NCI-H187 treated with DMSO at 0.1 percent for 48 hours (cell line): ENCODE measurements at regions not wholly inside any gene's neighbourhood (a gene's known extent, or its start where the extent isn't known, plus 50 kb on each side); places are given as distances from the start of the nearest gene placed in this dataset.
"Not testable (repeated sequence)": the region's sequence is repeated elsewhere in the genome, so short reads cannot be mapped to it uniquely, and the experiment has no call there.

Experiments
- DNase-seq: peaks from one replicate; lab custom pipeline; 2025; lab: John Stamatoyannopoulos, UW

GRCh38 chr2:225244933-225245332 is 154.6 kb upstream of the NYAP2 start:
- no peak for DNase-seq

GRCh38 chr2:225236769-225237323 is 162.7 kb upstream of the NYAP2 start:
- DNase-seq: no peak

- no peak for DNase-seq
Measured at GRCh38 chr2:225233234-225233633, 166.3 kb upstream of the NYAP2 start.

GRCh38 chr2:225231900-225232299 is 167.6 kb upstream of the NYAP2 start:
- no peak for DNase-seq

GRCh38 chr2:225229346-225229745 is 170.2 kb upstream of the NYAP2 start:
- DNase-seq: not testable (repeated sequence)

GRCh38 chr2:225226441-225226840 is 173.1 kb upstream of the NYAP2 start:
- no peak for DNase-seq

- no peak for DNase-seq
Measured at GRCh38 chr2:225223301-225223700, 176.2 kb upstream of the NYAP2 start.

- DNase-seq: no peak
Measured at GRCh38 chr2:225207471-225207870, 165.2 kb upstream of the DOCK10 start.

- no peak for DNase-seq
Measured at GRCh38 chr2:225207043-225207442, 164.8 kb upstream of the DOCK10 start.

- DNase-seq: no peak
Measured at GRCh38 chr2:225196579-225196978, 154.3 kb upstream of the DOCK10 start.

- no peak for DNase-seq
Measured at GRCh38 chr2:225192869-225193268, 150.6 kb upstream of the DOCK10 start.

GRCh38 chr2:225190987-225191386 is 148.7 kb upstream of the DOCK10 start:
- no peak for DNase-seq

- DNase-seq: no peak
Measured at GRCh38 chr2:225184948-225185347, 142.7 kb upstream of the DOCK10 start.

GRCh38 chr2:225182126-225182525 is 139.9 kb upstream of the DOCK10 start:
- DNase-seq: no peak

- DNase-seq: no peak
Measured at GRCh38 chr2:225177098-225177497, 134.8 kb upstream of the DOCK10 start.

- peak; percentile 34 for DNase-seq
Measured at GRCh38 chr2:225173909-225174308, 131.6 kb upstream of the DOCK10 start.

- no peak for DNase-seq
Measured at GRCh38 chr2:225171350-225171749, 129.1 kb upstream of the DOCK10 start.

GRCh38 chr2:225170162-225170561 is 127.9 kb upstream of the DOCK10 start:
- no peak for DNase-seq

- DNase-seq: no peak
Measured at GRCh38 chr2:225169396-225169795, 127.1 kb upstream of the DOCK10 start.

GRCh38 chr2:225165052-225165451 is 122.8 kb upstream of the DOCK10 start:
- DNase-seq: no peak

GRCh38 chr2:225164401-225165050 is 122.3 kb upstream of the DOCK10 start:
- DNase-seq: no peak

- DNase-seq: no peak
Measured at GRCh38 chr2:225158360-225158759, 116.1 kb upstream of the DOCK10 start.

GRCh38 chr2:225156853-225157451 is 114.7 kb upstream of the DOCK10 start:
- no peak for DNase-seq

- DNase-seq: no peak
Measured at GRCh38 chr2:225140723-225141122, 98.5 kb upstream of the DOCK10 start.
